ENCODE measurements at regions not wholly inside any gene's neighbourhood (a gene's known extent, or its start where the extent isn't known, plus 50 kb on each side); places are given as distances from the start of the nearest gene placed in this dataset.

GRCh38 chr6:119453242-119454200 lies 104.0 kb upstream of the MAN1A1 start:
- TF ChIP-seq, protein P1, sequence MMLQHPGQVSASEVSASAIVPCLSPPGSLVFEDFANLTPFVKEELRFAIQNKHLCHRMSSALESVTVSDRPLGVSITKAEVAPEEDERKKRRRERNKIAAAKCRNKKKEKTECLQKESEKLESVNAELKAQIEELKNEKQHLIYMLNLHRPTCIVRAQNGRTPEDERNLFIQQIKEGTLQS (IDR thresholded peaks at IDR 0.05; ENCODE audit: insufficient read depth, low read depth, low read length) = no peak
- TF ChIP-seq SIX5 (IDR thresholded peaks at IDR 0.05; ENCODE audit: low read depth, low read length) = no peak
- no peak for TF ChIP-seq RAD21 (IDR thresholded peaks at IDR 0.05 in 1 of 2, conservative IDR thresholded peaks at IDR 0.05 in 1 of 2; ENCODE audit: low read depth in 2 of 2, low read length in 2 of 2)
